Skeletal muscle satellite cell (primary cell): ENCODE measurements at regions not wholly inside any gene's neighbourhood (a gene's known extent, or its start where the extent isn't known, plus 50 kb on each side); places are given as distances from the start of the nearest gene placed in this dataset.

Experiments used
- H3K27me3 ChIP-seq: 2 replicates; pipeline ENCODE4 v1.7.0; 2013; ENCODE audit warnings: low read length; ENCODE audit not compliant: control insufficient read depth, insufficient read depth
- H3K36me3 ChIP-seq: 2 replicates; pipeline ENCODE4 v1.7.0; 2013; ENCODE audit warnings: mild to moderate bottlenecking, control low read depth, low read length; ENCODE audit not compliant: insufficient read depth
- H3K4me1 ChIP-seq: 2 replicates; pipeline ENCODE4 v1.7.0; 2013; ENCODE audit warnings: low read length; ENCODE audit not compliant: control insufficient read depth, insufficient read depth
- H3K4me2 ChIP-seq: 2 replicates; pipeline ENCODE4 v1.7.0; 2013; ENCODE audit warnings: mild to moderate bottlenecking, low read length
- H3K4me3 ChIP-seq: 2 replicates; pipeline ENCODE4 v1.7.0; 2013; ENCODE audit warnings: low read length
- H3K9ac ChIP-seq: 2 replicates; pipeline ENCODE4 v1.7.0; 2013; ENCODE audit warnings: mild to moderate bottlenecking, low read depth, low read length, moderate library complexity
- H3K9me3 ChIP-seq: replicated peaks from 2 replicates; pipeline ENCODE4 v1.7.0; 2013; ENCODE audit warnings: mild to moderate bottlenecking, control low read depth, low read length

DNA sequence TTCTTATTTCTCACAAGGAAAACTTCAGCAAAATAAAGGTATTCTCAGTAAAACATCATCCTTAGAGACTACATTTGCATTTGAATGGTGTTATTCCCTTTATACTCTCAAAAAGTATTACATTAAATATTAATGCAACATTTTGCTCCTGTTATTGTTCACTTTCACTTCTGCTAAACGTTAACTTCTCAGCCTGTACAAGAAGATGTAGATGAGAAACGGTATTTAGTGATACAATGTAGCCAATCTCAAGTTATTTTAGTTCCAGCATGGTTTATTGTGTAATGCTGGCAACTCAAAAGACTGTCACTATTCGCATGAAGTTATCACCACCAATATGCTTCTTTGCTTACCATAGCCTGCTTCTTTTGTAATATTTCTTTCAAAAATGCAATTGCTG is 514.1 kb downstream of the CPS1 start:
- Histone ChIP-seq H3K9me3 (no peaks in the 10 kb centered on the region), H3K9ac (no peak overlapping the region), H3K4me3 (no peak overlapping the region), H3K4me1 (peaks cover 3% of the 10 kb centered on the region), H3K27me3 (no peaks in the 10 kb centered on the region), H3K36me3 (no peaks in the 10 kb centered on the region), H3K4me2 (no peak overlapping the region)

DNA sequence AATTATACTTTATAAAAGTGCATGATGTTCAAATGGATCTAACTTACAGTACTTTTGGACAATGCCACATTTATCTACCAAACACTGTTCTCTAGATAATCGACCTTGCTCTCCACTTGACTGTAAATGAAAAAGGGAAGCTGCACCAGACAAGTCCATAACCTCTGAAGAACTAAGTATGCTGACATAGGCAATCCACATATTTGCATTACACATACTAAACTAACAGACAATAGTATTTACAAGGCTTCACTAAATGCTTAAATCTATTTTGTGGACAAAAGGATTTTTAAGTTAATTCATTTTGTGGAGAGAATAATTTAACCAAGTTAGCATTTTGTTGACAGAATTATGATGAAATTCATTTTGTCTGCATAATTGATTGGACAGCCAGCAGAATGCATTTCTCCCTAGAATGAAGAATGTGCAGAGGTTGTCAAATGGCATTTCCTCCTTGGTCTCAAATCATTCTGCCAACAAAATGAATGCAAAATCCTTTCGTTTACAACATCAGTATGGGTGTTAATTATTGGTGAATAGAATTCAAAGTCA is 520.9 kb downstream of the CPS1 start:
- Histone ChIP-seq H3K9me3 (no peaks in the 10 kb centered on the region), H3K36me3 (no peaks in the 10 kb centered on the region), H3K4me3 (no peak overlapping the region), H3K27me3 (no peaks in the 10 kb centered on the region), H3K9ac (no peak overlapping the region), H3K4me1 (no peaks in the 10 kb centered on the region), H3K4me2 (no peak overlapping the region)

DNA sequence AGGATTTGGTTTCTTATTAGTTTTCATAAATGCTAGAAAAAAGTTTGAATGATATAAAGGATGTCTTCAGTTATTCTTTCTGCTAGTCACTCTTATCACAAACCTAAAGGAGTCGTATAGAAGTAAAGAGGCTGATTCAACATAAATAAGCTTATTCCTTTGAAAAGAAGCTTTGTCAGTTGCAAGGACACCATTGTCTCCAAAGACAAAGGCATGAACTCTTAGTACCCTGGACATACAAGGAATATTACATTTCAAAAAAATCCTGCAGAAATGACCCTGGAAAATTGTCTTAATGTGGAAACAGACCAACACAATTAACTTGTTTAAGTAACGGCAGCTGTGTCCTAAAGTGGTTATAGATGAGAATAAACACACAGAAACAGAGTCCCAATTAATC is 528.0 kb downstream of the CPS1 start:
- H3K4me2 ChIP-seq = no peak overlapping the region
- H3K36me3 ChIP-seq = no peaks in the 10 kb centered on the region
- H3K9me3 ChIP-seq = no peaks in the 10 kb centered on the region
- H3K9ac ChIP-seq = no peak overlapping the region
- H3K4me3 ChIP-seq = no peak overlapping the region
- H3K27me3 ChIP-seq = no peaks in the 10 kb centered on the region
- no peaks in the 10 kb centered on the region for H3K4me1 ChIP-seq

DNA sequence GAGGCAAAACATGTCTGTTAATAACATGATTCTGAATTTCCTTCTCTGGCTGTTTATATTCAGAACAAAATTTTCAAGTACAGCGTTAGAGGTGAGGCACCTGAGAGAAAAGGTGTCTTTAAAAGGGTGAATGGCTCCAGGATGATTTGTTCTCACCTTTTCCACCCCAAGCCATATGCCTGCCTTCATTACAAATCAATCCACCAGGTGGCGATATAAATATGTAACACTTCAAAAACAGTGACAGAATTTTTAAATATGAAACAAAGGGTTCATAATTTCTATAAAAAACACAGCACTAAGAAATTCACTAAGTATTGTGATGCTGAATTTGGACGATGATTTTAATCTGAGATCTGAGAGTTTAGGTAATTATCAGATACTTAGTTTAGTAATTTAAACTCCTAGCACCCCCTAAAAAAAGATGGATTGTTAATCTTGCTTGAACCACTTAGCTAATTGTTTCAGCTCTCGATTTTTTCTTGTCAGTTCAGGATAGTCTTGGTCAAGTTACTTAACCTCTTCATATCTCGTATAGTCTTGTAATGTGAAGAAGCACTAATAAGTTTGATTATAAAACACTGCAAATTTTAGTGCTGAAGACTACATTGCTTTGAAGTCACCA is 528.8 kb downstream of the CPS1 start:
- Histone ChIP-seq H3K9ac (no peak overlapping the region), H3K4me2 (no peak overlapping the region), H3K4me3 (no peak overlapping the region), H3K36me3 (no peaks in the 10 kb centered on the region), H3K4me1 (no peaks in the 10 kb centered on the region), H3K27me3 (no peaks in the 10 kb centered on the region), H3K9me3 (no peaks in the 10 kb centered on the region)

DNA sequence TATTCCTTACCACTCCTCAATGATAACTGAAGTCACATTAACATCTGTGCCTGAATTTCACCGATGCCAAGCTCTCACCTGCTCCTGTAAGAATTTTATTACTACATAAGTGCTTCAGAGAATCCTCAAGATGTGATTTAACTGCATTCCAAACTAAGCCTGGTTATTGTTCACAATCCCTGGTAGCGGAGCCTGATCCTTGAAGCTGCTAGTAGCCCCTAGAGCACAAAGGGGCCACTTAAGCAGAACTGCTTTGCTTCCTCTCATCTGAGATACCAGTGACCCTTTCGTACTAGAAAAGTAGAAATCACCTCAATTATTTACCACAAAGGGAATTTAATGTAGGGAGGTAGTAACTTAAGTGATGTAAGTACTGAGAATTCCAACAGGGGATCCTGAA is 529.6 kb downstream of the CPS1 start:
- Histone ChIP-seq H3K27me3 (no peaks in the 10 kb centered on the region), H3K36me3 (no peaks in the 10 kb centered on the region), H3K4me1 (no peaks in the 10 kb centered on the region), H3K4me3 (no peak overlapping the region), H3K9me3 (no peaks in the 10 kb centered on the region), H3K4me2 (no peak overlapping the region), H3K9ac (no peak overlapping the region)

DNA sequence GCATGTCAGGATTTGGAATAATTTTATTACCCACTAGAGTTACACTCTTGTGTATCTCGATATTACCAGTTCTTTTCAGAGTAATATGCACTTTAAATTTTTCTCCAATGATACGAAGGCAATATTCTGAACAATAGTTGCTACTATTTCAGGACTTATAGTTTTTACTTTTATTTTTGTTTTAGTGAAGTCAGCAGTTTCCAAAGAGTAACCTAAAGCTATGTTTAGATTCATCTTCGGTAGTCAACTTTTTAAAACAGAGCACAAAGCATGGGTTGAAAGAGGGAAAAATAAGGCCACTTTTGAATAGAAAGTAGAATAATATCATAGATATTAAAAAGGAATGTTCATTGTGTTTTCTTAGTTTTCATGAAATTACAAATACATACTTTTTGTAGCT is 532.7 kb downstream of the CPS1 start:
- Histone ChIP-seq H3K4me1 (no peaks in the 10 kb centered on the region), H3K27me3 (no peaks in the 10 kb centered on the region), H3K9ac (no peak overlapping the region), H3K4me3 (no peak overlapping the region), H3K9me3 (no peaks in the 10 kb centered on the region), H3K36me3 (no peaks in the 10 kb centered on the region), H3K4me2 (no peak overlapping the region)

DNA sequence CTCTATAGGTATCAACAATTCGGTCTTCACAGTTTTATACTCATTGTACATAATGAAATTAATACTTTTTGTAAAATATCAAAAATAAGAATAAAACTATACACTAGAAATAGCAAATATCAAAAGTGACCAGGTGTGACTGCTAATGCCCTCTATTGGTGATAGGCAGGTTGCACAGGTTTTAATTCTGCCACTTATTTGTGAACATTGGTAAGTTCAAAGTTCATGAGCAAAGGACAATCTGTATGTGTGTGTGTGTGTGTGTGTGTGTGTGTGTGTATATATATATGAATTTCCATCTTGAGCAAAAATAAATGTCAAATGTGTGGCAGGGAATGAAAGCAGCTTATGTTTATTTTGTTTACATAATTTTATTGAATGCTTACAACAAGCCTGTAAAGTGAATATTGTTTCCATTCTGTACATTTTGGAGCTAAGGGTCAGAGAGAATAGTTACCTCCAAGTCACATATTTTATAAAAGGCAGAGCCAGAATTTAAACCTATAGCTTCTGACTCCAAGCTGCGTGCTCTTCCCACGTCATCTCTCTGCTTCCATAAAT is 537.4 kb downstream of the CPS1 start:
- Histone ChIP-seq H3K27me3 (no peaks in the 10 kb centered on the region), H3K4me3 (no peak overlapping the region), H3K9ac (no peak overlapping the region), H3K4me1 (no peaks in the 10 kb centered on the region), H3K9me3 (no peaks in the 10 kb centered on the region), H3K36me3 (no peaks in the 10 kb centered on the region), H3K4me2 (no peak overlapping the region)

DNA sequence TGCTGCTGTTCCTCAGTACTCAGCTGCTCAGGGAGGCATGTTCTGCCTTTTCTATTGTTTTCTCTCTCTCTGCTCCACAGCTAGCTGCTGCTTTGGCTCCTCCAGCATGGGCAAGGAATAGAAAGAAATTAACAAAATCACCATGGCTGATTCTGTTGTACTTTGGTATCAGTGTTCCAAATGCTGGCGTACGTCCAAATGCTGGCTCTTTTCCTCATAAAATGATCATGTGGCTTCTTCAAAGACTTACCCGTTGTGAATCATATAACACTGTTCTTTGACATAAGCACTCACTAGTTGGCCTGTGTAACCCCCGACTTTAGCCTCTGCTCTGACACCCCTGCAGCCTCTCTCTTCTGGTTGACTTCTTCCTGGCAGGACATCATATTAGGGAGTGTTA is 547.6 kb downstream of the CPS1 start:
- H3K9ac ChIP-seq = no peak overlapping the region

DNA sequence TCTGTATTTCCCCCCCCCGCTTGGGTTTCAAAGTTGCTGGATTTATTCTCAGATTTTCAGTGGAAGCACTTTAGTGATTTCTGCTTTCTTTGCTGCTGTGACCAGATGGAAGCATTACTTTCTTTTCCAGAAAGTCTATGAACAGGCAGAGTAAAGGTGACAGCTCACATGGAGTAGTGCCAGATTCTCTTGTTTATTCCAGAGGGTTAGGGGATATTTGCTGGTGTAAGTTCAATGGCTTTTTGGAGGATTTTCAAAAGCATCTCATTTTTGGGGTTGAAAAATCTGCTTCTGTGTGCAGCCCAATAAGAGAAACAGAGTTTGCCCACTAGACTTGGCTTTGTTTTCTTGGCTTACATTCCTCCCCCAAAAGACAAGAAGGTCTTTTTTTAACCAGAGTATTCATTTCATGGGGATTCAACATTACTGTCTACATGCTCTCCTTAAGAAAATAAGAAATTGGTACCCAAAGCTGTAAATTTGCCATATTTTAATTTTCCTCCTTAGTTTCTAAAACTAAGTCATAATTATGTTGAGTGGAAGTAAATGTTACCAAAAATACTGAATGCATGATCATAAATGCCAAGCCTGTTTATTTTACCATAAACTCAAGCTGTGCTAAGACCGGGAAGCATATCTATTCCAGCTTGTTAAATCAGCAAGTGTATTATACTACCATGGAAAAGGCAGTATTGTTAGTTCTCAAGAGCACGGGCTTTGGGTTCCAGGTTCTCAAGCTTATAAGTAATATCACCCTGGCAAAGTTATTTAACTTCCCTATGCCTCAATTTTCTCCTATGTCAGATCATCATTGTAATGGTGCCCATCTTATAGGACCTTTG is 557.2 kb downstream of the CPS1 start:
- Histone ChIP-seq H3K36me3 (no peaks in the 10 kb centered on the region), H3K4me2 (no peak overlapping the region), H3K4me3 (no peak overlapping the region), H3K4me1 (peaks cover 11% of the 10 kb centered on the region), H3K27me3 (no peaks in the 10 kb centered on the region), H3K9ac (no peak overlapping the region), H3K9me3 (no peaks in the 10 kb centered on the region)

More for the DNA sequence above, 547.6 kb downstream of the CPS1 start:
- no peaks in the 10 kb centered on the region for H3K36me3 ChIP-seq
- no peak overlapping the region for H3K4me3 ChIP-seq
- H3K27me3 ChIP-seq = no peaks in the 10 kb centered on the region
- no peak overlapping the region for H3K4me2 ChIP-seq
- no peaks in the 10 kb centered on the region for H3K9me3 ChIP-seq
- no peaks in the 10 kb centered on the region for H3K4me1 ChIP-seq

DNA sequence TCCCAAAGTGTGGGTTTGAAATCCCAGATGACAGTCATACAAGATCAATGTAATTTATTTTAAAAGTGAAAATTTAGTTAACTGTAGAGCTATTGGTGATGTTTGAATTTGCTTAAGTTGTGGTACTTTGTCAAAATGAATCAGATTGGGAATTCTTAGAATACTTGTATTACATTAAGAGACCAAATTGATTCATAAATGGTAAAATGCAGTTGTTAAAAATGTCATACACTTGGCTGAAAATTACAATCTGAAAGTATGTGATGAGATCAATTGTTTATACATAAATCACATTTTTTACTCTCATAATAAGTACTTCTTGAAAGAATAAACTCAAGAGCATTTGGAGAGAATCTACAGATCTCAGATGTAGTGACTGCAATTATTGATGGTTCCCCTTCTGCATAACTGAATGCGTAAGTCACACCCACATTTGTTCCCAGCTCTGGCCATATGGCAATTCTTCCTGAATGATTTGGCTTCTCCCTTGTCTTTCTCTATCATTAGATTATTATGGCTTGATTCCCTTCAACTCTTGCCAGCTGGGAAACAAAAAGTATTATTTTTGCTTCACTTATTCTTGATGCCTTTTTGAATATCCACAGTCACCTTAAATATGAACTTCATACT is 558.5 kb downstream of the CPS1 start:
- H3K4me2 ChIP-seq = no peak overlapping the region
- H3K36me3 ChIP-seq = no peaks in the 10 kb centered on the region
- peaks cover 11% of the 10 kb centered on the region for H3K4me1 ChIP-seq
- no peaks in the 10 kb centered on the region for H3K9me3 ChIP-seq
- H3K4me3 ChIP-seq = no peak overlapping the region
- H3K9ac ChIP-seq = no peak overlapping the region
- no peaks in the 10 kb centered on the region for H3K27me3 ChIP-seq

DNA sequence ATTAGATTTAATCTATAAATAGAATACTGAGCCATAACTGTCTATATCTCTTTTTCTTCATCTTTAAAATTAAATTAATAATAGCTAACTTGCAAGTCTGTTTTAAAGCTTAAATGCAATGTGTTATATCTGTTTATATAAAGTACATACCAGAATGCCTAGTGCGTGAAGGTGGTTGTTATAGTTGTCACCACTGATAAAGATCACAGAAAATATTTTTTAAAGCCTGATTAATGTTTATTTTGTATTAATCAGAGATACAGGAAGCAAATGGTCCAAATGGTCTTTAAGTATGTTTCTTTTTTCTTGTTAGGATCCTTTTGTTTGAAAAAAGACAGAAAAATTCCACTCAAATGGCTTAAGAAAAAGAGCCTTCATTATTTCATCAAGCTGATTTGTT is 560.6 kb downstream of the CPS1 start:
- Histone ChIP-seq H3K4me3 (no peak overlapping the region), H3K27me3 (no peaks in the 10 kb centered on the region), H3K9ac (no peak overlapping the region), H3K4me1 (peaks cover 11% of the 10 kb centered on the region), H3K4me2 (no peak overlapping the region), H3K9me3 (no peaks in the 10 kb centered on the region), H3K36me3 (no peaks in the 10 kb centered on the region)
